ENCODE measurements at regions not wholly inside any gene's neighbourhood (a gene's known extent, or its start where the extent isn't known, plus 50 kb on each side); places are given as distances from the start of the nearest gene placed in this dataset.

DNA sequence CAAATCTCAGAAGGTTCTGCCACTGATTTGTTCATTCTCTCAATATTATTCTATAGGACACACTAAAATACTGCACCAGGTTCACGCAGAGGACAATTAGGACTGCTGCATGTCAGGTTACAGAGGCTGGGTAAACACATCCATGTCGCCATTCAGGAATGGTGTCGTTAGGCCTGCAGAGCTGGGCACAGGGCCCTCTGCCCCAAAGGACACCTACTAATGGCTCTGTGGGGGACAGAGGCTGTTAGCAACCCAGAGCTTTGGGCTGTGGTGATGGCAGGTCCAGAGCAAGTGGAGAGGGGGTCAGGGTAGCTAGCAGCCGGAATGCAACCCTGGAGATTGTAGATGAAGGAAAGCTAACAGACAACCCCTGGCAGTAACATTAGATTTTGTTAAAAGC lies 115.9 kb downstream of the TTC32 start:
- TF ChIP-seq EZH2 (optimal IDR thresholded peaks at IDR 0.05; ENCODE audit: low read depth, low read length) = no peak
- TF ChIP-seq, protein P1, sequence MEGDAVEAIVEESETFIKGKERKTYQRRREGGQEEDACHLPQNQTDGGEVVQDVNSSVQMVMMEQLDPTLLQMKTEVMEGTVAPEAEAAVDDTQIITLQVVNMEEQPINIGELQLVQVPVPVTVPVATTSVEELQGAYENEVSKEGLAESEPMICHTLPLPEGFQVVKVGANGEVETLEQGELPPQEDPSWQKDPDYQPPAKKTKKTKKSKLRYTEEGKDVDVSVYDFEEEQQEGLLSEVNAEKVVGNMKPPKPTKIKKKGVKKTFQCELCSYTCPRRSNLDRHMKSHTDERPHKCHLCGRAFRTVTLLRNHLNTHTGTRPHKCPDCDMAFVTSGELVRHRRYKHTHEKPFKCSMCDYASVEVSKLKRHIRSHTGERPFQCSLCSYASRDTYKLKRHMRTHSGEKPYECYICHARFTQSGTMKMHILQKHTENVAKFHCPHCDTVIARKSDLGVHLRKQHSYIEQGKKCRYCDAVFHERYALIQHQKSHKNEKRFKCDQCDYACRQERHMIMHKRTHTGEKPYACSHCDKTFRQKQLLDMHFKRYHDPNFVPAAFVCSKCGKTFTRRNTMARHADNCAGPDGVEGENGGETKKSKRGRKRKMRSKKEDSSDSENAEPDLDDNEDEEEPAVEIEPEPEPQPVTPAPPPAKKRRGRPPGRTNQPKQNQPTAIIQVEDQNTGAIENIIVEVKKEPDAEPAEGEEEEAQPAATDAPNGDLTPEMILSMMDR (IDR thresholded peaks at IDR 0.05; ENCODE audit: low read length) = no peak

Data from MM.1S (cell line).